ENCODE measurements at regions not wholly inside any gene's neighbourhood (a gene's known extent, or its start where the extent isn't known, plus 50 kb on each side); places are given as distances from the start of the nearest gene placed in this dataset.

DNA sequence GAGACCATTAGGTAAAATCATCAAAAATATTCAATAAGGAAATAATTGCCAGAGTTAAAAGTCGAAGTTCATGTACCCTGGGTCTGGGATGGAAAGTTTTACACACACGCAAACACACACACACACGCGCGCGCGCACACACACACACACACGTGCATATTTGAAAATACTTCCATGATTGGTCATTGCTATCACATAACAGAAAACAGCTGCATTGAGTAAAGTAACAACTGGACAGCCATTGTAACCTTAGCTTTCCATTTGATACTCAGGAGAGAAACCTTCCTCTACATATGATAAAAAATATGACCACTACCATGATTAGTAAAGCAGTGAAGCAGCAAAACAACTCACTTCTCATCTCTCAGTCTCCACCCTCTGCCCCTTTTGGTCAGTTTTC, 490.0 kb upstream of the SGCG start:
- no peak overlapping the region for H3K27ac Mint-ChIP-seq
- DNase-seq (no peak), ATAC-seq (no peak)
- H3K4me3 Mint-ChIP-seq: no peak overlapping the region
- no peaks in the 10 kb centered on the region for H3K36me3 Mint-ChIP-seq (ENCODE audit: low read depth)
- H3K9me3 Mint-ChIP-seq: peaks cover 33% of the 10 kb centered on the region
- H3K27me3 Mint-ChIP-seq: no peaks in the 10 kb centered on the region
- H3K4me1 Mint-ChIP-seq: no peaks in the 10 kb centered on the region

DNA sequence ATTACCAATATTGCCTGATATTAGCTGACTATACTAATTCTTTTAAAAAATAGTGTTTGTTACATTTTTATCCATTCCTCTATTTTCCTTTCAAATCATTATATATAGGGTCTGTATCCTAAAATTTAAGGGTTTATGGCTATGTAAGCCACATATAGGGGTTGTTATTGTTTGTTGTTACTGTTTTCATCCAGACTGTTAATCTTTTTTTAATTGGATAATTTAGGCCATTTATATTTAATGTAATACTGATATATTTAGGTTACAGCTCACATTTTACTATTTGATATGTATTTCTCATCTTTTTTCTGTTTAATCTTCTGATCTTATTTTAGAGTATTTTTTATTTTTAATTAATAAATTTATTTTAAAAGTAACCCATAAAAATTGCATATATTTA, 487.1 kb upstream of the SGCG start:
- Mint-ChIP-seq H3K27ac (no peak overlapping the region), H3K9me3 (peaks cover 25% of the 10 kb centered on the region), H3K4me3 (no peak overlapping the region), H3K36me3 (ENCODE audit: low read depth) (no peaks in the 10 kb centered on the region), H3K4me1 (no peaks in the 10 kb centered on the region), H3K27me3 (no peaks in the 10 kb centered on the region)
- DNase-seq: no peak
- no peak for ATAC-seq

DNA sequence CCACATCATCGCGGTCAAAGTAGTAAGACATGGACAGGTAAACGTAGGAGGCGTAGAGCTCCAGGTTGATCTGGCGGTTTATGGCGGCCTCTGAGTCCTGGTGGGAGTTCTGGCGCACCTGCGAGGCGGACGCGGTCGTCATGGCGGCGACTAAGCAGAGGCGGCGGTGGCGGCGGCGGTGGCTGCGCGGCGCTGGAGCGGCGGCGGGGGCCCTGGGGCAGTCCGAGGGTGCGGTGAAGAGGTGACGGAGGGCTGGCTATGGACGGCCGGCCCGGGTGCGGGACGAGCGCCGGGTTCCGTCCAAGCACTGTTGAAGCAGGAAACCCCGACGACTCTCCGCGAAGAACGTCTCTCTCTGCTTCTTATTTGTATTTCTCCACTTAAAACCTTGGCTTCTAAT, 484.3 kb upstream of the SGCG start:
- peaks cover 28% of the 10 kb centered on the region for H3K9me3 Mint-ChIP-seq
- no peak for ATAC-seq
- no peak overlapping the region for H3K27ac Mint-ChIP-seq
- DNase-seq: no peak
- H3K4me1 Mint-ChIP-seq: no peaks in the 10 kb centered on the region
- H3K4me3 Mint-ChIP-seq: no peak overlapping the region
- H3K36me3 Mint-ChIP-seq (ENCODE audit: low read depth): no peaks in the 10 kb centered on the region
- no peaks in the 10 kb centered on the region for H3K27me3 Mint-ChIP-seq

DNA sequence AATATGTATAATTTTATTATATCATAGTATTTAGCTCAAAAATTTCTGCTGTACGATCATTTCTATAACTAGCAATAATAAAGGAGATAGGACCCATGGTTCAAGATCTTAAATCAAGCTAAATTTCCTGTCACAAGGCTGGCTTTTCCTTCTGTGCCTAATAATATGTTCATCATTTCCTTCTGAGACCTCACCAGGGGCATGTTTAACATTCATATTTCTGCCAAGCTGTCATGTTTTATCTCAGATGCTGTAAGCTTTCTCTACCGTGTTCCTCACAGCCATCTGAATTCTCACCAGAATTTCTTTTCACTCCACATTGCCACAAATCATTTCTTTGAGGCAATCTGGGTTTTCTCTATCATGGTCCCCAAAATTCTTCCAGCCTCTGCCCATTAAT, 482.3 kb upstream of the SGCG start:
- Mint-ChIP-seq H3K4me1 (no peaks in the 10 kb centered on the region), H3K9me3 (peaks cover 23% of the 10 kb centered on the region), H3K27me3 (no peaks in the 10 kb centered on the region), H3K27ac (no peak overlapping the region), H3K4me3 (no peak overlapping the region), H3K36me3 (ENCODE audit: low read depth) (no peaks in the 10 kb centered on the region)
- DNase-seq (no peak), ATAC-seq (no peak)

DNA sequence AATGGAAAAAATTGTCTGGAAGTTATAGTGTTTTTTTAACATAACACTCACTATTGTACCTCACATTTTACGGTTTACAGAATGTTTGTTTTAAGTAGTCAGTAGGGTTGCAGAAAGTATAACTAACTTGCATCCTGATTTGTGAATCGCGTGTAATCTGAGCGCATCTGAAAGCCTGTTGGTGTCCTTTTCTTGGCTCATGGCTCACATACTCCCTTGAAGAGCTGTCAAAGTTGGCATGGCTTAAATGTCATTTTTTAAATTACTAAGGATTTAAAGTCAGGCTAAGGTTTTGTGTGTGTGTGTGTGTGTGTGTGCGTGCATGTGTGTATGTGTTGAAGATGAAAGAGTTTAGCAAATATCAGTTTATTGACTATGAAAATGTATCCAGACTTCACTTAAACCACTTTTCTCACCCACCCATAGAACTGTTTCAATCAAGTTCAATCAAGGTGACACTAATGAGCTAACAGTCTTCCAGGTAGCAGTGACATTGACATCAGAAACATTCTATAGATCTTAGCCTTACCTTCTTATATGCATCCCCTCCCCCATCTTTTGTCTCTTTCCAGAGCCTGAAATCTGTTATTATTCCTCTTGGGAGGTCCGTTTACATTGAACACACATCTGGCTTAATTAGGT, 480.4 kb upstream of the SGCG start:
- H3K27me3 Mint-ChIP-seq: no peaks in the 10 kb centered on the region
- DNase-seq (no peak), ATAC-seq (no peak)
- no peak overlapping the region for H3K27ac Mint-ChIP-seq
- H3K36me3 Mint-ChIP-seq (ENCODE audit: low read depth): no peaks in the 10 kb centered on the region
- H3K9me3 Mint-ChIP-seq: peaks cover 11% of the 10 kb centered on the region
- no peak overlapping the region for H3K4me3 Mint-ChIP-seq
- no peaks in the 10 kb centered on the region for H3K4me1 Mint-ChIP-seq

DNA sequence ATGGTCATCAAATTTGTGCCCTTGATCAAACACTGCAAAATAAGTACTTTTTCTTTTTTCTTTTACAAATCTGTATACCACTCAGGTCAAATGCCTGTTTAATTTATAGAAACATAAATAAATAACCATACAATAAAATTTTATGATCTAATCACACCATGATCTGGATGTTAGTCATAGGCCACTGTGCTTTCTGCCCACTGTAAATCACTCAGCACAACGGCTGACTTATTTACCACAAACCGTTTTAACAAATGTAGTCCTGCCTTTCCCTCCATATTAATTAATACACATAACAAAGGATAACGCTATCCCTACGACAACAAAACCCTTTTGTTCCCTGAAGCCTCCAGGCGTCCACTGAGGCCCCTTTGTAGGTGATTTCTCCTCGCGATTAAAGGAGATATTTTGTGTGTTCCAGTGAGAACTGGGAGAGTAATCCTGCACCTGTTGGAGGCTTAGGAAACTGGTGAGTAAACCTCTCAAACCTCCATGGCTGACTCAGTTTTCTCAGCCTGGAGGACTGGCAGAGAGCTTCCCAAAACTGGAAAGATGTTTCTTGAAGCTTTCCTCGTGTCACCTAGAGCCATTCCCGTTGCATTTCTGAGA, 477.1 kb upstream of the SGCG start:
- no peak overlapping the region for H3K27ac Mint-ChIP-seq

DNA sequence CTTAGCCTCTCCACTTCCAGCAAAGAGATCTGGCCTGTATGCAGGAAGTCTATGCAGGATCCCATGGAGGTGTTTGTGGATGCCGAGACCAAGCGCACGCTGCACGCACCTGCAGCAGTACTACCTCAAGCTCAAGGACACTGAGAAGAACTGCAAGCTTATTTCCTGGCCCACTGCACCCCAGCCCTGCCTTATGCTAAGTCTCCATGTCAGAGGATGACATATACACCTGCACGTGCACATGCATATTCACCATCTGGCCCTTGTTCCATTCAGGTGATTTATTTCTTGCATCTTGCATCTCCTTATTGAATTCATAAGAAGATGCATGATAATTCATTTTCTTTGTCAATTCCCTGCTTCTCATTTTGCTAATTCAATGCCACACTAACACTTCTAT, 472.8 kb upstream of the SGCG start:
- ATAC-seq (no peak), DNase-seq (no peak)
- H3K4me1 Mint-ChIP-seq: no peaks in the 10 kb centered on the region
- no peaks in the 10 kb centered on the region for H3K27me3 Mint-ChIP-seq
- no peak overlapping the region for H3K27ac Mint-ChIP-seq
- H3K36me3 Mint-ChIP-seq (ENCODE audit: low read depth): no peaks in the 10 kb centered on the region
- H3K4me3 Mint-ChIP-seq: no peak overlapping the region
- H3K9me3 Mint-ChIP-seq: no peaks in the 10 kb centered on the region

More for the DNA sequence above, 477.1 kb upstream of the SGCG start:
- Mint-ChIP-seq H3K36me3 (ENCODE audit: low read depth) (no peaks in the 10 kb centered on the region), H3K27me3 (no peaks in the 10 kb centered on the region), H3K9me3 (peaks cover 8% of the 10 kb centered on the region), H3K4me3 (no peak overlapping the region), H3K4me1 (no peaks in the 10 kb centered on the region)
- no peak for DNase-seq
- no peak for ATAC-seq

DNA sequence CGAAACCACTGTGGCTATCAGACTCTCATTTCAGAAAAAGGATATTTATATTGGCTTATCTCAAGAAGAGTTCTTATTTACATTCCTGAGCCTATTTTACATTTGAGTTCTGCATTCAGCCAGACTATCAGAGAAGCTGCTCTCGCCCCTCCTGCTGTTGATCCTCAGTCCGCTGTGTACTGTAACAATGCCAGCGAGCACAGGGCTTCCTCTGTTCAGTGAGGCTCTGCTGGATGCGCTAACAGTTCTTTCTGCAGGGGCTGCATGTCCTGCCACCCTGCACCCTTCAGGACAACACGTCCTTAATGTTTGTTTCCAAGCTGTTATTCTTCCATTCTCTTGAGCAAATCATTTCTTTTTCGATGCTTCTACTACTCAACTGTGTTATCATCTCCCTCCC, 463.7 kb upstream of the SGCG start:
- no peaks in the 10 kb centered on the region for H3K4me1 Mint-ChIP-seq
- no peaks in the 10 kb centered on the region for H3K36me3 Mint-ChIP-seq (ENCODE audit: low read depth)
- no peaks in the 10 kb centered on the region for H3K9me3 Mint-ChIP-seq
- no peak overlapping the region for H3K27ac Mint-ChIP-seq
- H3K4me3 Mint-ChIP-seq: no peak overlapping the region
- H3K27me3 Mint-ChIP-seq: peaks cover 1% of the 10 kb centered on the region
- no peak for ATAC-seq
- no peak for DNase-seq

DNA sequence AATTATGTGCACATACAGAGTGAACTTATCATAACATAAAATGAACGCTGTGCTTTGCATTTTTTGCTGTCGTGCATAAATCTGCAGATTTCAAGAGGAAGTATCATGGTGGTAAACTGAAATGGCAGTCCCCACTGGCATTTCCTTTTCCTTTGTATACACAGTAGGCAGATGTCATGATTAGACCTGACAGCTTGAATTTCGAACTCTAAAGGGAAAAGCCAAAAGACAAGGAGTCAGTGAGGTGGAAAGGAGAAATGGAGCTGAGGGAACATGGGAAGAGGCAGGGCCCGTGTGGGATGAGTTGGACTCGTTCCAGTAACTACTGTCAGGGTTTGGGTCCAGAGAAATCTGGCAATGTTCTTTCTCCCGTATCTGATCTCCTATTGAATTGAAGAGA, 454.1 kb upstream of the SGCG start:
- Mint-ChIP-seq H3K4me1 (no peaks in the 10 kb centered on the region), H3K27ac (no peak overlapping the region), H3K36me3 (ENCODE audit: low read depth) (no peaks in the 10 kb centered on the region), H3K4me3 (no peak overlapping the region), H3K9me3 (no peaks in the 10 kb centered on the region), H3K27me3 (peaks cover 8% of the 10 kb centered on the region)
- DNase-seq (no peak), ATAC-seq (no peak)

DNA sequence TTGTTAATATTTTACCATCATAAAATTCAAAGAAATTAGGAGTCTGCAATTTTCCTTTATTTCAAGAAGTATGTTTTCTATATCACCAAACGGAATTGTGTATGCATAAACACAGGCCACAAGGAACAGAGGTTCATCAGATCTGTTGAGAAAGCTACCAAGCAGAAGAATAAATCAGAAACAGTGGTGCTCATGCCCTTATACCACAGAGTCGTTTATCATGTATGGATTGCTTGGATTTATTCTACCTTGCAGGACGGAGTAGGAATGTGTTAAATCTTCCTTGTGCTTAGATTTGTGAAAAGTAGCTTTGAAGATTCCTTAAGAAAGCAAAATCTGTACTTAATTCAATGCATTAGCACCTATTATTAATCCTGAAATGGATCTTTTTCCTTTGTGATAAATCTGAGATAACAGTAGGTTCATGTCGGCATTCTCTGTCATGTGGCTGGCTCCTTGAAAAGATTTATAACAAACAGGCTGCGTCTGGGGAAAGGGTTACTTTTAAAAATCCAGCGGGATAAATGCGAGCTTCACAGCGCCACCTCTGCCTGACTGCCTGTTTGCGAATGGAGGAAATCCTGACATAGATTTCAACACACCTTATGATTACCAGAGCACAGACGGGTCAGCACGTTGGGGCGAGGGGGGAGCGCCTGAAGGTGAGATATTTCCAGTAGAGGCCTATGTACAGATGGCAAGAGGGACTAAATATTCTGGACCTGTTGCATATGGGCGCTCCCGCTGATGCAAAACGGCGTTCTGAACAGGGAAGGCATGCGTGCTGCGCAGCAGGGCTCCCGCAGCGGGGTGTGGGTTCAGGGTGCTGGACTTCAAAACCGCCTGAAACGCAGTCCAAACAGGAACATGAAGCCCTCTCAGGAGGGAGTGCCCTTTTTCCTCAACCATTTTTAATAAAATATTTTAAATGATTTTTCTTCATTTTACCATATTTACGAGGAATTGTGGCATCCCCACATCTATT, 445.5 kb upstream of the SGCG start:
- Mint-ChIP-seq H3K27ac (no peak overlapping the region), H3K4me1 (no peaks in the 10 kb centered on the region), H3K36me3 (ENCODE audit: low read depth) (no peaks in the 10 kb centered on the region), H3K9me3 (no peaks in the 10 kb centered on the region), H3K27me3 (peaks cover 7% of the 10 kb centered on the region), H3K4me3 (no peak overlapping the region)
- no peak for ATAC-seq
- DNase-seq: no peak

DNA sequence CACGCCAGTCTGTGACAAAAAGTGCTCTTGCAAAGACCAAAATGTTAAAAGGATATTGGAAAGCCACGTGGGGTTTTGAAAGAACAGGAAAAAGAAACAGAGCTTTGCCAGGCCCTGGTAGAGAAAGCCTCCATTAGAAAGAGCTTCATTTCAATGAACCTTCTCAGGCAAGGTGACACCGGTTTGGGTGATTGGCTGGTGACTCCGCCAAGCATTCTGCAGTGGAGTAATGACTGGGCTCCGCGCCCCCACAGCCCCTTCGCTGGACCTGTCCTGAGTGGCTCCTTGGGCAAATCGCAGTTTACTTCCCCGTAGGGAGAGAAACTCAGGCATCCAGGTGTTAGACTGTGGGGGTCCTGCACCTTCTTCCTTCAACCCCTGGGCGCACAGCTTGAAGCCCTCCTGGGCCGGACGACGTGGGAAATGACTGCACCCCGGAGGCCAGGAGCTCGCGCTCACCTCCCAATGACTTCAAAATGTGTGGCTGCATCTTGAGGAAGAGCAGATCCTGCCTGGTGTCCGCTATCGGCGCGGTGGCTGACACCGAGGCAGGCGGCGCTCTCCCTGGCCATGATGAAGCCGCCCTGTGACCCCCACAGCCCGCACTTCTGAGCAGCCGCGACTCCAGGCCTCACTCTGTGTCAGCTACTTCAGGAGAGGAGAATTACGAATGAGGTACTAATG, 444.6 kb upstream of the SGCG start:
- Mint-ChIP-seq H3K4me1 (no peaks in the 10 kb centered on the region), H3K36me3 (ENCODE audit: low read depth) (no peaks in the 10 kb centered on the region), H3K9me3 (peaks cover 7% of the 10 kb centered on the region), H3K4me3 (no peak overlapping the region), H3K27ac (no peak overlapping the region), H3K27me3 (peaks cover 7% of the 10 kb centered on the region)
- no peak for DNase-seq
- no peak for ATAC-seq

DNA sequence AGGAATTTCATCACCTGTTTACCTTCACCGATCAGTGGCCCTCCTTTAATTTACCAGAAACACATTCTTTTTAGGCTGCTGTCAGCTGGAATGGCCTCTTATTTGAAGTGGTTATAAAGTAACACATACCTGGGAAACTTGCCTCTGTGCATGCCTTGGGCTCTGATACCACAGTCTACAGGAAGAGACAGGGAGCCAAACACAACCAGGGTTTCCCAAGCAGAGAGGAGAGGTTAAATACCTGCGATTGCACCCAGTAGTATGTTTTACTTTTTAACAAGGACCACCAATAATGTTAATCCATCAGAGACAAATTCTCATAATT, 444.0 kb upstream of the SGCG start:
- Mint-ChIP-seq H3K36me3 (ENCODE audit: low read depth) (no peaks in the 10 kb centered on the region), H3K9me3 (peaks cover 7% of the 10 kb centered on the region), H3K27me3 (peaks cover 7% of the 10 kb centered on the region), H3K4me3 (no peak overlapping the region), H3K27ac (no peak overlapping the region), H3K4me1 (no peaks in the 10 kb centered on the region)
- no peak for ATAC-seq
- no peak for DNase-seq

DNA sequence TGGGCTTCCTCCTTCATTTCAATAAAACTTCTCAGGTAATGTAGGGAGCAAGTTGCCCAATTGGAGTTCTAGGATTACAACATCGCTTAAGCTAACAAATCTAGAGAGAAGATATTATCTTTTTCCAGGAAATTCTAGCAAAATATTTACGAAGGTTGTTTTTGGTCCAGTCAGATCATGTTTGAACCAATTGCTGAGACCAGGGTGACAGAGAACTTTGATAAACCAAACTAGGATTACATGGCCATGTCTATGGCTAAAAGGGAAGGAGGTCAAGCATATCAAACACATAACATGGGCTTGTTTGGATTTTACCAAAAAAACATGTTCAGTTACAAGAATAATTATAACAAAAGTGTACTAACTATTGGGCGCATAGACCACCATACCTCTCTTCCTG, 442.4 kb upstream of the SGCG start:
- DNase-seq (no peak), ATAC-seq (no peak)
- Mint-ChIP-seq H3K27me3 (peaks cover 5% of the 10 kb centered on the region), H3K27ac (no peak overlapping the region), H3K4me1 (no peaks in the 10 kb centered on the region), H3K4me3 (no peak overlapping the region), H3K36me3 (ENCODE audit: low read depth) (no peaks in the 10 kb centered on the region), H3K9me3 (peaks cover 9% of the 10 kb centered on the region)

DNA sequence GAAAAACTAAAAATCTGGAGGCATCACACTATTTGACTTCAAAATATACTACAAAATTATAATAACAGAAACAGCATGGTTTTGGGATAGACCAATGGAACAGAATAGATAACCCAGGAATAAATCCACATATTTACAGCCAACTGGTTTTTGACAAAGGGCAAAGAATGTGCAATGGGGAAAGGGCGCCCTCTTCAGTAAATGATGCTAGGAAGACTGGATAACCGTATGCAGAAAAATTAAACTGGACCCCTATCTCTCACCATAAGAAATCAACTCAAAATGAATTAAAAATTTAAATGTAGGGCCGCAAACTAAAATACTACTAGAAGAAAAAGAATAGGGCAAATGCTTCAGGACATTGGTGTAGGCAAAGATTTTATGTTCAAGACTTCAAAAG, 440.5 kb upstream of the SGCG start:
- Mint-ChIP-seq H3K4me3 (no peak overlapping the region), H3K27ac (no peak overlapping the region), H3K36me3 (ENCODE audit: low read depth) (no peaks in the 10 kb centered on the region), H3K27me3 (peaks cover 3% of the 10 kb centered on the region), H3K4me1 (no peaks in the 10 kb centered on the region), H3K9me3 (peaks cover 11% of the 10 kb centered on the region)
- ATAC-seq (no peak), DNase-seq (no peak)

Data from activated naive CD8-positive, alpha-beta T cell treated with anti-CD3 and anti-CD28 coated beads, Interleukin-2, amount 50 U/mL, for 24 hours (primary cell).